HG02610 (cell line): ENCODE measurements at regions not wholly inside any gene's neighbourhood (a gene's known extent, or its start where the extent isn't known, plus 50 kb on each side); places are given as distances from the start of the nearest gene placed in this dataset.
"Not testable (repeated sequence)": the region's sequence is repeated elsewhere in the genome, so short reads cannot be mapped to it uniquely, and the experiment has no call there.

Experiments used
- ATAC-seq: cut with Tn5 transposase; IDR thresholded peaks from one replicate; pipeline ENCODE4 v1.9.1; 2021; ENCODE audit warnings: mild to moderate bottlenecking, moderate library complexity; ENCODE audit not compliant: unreplicated experiment

DNA sequence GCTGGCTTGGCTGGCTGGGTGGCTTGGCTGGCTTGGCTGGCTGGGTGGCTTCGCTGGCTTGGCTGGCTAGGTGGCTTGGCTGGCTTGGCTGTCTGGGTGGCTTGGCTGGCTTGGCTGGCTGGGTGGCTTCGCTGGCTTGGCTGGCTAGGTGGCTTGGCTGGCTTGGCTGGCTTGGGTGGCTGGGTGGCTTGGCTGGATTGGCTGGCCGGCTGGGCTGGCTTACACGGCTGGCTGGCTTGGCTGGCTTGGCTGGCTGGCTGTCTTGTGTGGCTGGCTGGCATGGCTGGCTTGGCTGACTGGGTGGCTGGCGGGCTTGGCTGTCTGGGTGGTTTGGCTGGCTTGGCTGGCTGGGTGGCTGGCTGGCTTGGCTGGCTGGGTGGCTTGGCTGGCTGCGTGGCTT, 437.0 kb downstream of the GOLGA6L6 start:
- ATAC-seq, result not testable (repeated sequence)

DNA sequence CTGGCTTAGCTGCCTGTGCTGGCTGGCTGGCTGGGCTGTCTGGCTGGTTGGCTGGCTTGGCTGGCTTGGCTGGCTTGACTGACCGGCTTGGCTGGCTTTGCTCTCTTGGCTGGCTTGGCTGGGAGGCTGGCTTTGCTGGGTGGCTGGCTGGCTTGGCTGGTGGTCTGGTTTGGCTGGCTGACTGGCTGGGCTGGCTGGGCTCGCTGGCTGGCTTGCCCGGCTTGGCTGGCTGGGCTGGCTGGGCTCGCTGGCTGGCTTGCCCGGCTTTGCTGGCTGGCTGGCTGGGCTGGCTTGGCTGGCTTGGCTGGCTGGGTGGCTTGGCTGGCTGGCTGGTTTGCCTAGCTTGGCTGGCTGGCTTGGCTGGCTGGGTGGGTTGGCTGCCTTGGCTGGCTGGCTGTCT, 438.7 kb downstream of the GOLGA6L6 start:
- not testable (repeated sequence) for ATAC-seq

DNA sequence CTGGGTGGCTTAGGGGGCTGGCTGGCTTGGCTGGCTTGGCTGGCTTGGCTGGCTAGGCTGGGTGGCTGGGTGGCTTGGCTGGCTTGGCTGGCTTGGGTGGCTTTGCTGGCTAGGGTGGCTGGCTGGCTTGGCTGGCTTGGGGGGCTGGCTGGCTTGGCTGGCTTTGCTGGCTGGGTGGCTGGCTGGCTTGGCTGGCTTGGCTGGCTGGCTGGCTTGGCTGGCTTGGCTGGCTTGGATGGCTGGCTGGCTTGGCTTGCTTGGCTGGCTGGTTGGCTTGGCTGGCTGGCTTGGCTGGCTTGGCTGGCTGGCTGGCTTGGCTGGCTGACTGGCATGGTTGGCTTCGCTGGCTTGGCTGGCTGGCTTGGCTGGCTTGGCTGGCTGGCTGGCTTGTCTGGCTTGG, 439.4 kb downstream of the GOLGA6L6 start:
- ATAC-seq, result not testable (repeated sequence)

DNA sequence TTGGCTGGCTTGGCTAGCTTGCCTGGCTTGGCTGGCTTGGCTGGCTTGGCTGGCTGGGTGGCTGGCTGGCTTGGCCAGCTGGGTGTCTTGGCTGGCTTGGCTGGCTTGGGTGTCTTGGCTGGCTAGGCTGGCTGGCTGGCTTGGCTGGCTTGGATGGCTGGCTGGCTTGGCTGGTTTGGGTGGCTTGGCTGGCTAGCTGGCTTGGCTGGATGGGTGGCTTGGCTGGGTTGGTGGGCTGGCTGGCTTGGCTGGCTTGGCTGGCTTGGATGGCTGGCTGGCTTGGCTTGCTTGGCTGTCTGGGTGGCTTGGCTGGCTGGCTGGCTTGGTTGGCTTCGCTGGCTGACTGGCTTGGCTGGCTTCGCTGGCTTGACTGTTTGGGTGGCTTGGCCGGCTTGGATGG, 440.3 kb downstream of the GOLGA6L6 start:
- not testable (repeated sequence) for ATAC-seq

DNA sequence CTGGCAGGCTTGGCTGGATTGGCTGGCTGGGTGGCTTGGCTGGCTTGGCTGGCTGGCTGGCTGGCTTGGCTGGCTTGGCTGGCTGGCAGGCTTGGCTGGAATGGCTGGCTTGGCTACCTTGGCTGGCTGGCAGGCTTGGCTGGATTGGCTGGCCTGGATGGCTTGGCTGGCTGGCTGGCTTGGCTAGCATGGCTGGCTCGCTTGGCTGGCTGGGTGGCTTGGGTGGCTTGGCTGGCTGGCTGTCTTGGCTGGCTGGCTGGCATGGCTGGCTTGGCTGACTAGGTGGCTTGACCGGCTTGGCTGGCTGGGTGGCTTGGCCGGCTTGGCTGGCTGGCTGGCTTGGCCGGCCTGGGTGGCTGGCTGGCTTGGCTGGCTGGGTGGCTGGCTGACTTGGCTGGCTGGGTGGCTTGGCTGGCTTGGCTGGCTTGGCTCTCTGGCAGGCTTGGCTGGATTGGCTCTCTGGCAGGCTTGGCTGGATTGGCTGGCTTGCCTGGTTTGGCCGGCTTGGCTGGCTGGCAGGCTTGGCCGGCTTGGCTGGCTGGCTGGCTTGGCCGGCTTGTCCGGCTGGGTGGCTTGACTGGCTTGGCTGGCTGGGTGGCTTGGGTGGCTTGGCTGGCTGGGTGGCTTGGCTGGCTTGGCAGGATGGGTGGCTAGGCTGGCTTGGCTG, 440.9 kb downstream of the GOLGA6L6 start:
- ATAC-seq, result not testable (repeated sequence)

DNA sequence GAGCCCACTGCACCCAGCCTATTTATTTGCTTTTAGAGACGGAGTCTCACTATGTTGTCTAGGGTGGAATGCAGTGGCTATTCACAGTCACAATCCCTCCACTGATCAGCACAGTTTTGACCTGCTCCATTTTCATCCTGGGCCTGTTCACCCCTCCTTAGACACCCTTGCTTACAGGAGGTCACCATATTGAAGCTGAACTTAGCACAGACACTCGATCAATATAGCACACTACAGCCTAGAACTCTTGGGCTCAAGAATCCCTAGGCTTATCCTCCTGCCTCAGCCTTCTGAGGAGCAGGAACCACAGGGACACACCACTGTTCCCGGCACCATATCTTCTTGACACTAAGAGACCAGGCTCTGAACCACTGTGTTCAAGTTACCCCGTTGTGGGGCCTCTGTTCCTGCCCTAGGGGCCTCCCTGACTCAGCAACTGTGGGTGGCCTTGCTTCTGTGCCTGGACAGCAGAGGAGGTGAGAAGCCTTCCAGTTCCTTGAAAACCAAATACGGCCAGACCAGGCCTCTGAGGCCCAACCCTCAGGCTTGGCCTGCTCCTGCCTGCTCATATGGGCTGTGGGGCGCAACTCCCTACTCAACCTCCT, 445.8 kb downstream of the GOLGA6L6 start:
- not testable (repeated sequence) for ATAC-seq

DNA sequence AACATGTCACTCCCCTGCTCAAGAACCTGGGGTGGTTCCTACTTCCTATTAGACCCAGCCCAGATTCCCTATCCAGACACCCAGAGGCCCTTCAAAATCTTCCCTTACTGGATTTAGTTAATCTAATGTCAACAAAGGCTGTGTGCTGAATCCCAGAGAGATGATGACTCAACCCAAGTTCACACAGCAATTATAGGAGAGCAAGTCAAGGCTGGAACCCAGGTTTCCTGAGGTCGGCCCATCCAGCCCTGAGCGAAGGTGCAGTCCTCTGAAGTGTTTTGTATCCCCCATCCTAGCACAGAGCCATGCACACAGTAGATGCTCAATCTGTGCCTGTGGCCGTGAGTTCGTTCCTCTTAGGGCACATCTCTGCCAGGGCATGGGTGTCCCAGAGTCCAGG, 452.1 kb downstream of the GOLGA6L6 start:
- not testable (repeated sequence) for ATAC-seq

DNA sequence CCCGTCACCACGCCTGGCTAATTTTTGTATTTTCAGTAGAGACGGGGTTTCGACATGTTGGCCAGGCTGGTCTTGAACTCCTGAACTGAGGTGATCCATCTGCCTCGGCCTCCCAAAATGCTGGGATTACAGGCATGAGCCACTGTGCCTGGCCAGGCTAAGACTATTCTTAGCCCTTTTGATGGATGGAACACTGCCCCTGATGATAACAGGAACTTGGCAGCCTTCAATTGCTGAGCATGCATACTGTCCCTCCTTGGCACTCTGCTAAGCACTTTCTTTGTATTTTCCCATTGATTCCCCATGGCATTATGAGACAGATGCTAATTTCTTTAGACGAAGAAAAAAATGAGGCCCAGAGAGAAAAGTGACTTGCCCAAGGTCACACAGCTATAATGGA, 457.6 kb downstream of the GOLGA6L6 start:
- not testable (repeated sequence) for ATAC-seq

DNA sequence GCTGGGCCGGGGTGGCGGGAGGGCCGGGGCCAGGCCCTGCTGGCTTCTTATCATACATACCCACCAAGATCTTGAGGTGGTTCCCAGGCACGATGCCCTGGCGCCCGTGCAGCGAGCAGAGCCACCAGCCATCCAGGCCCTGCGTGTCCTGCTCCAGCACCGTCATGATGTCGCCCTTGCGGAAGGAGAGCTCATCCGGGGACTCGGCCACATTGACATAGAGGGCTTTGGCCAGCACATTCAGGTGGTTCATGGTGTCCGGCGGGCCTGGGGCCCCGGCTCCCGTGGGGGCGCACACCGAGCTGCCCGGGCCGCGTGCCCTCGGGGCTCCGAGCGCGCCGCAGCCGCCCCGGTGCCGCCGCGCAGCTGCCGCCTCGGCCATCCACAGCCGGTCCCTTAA, 467.5 kb downstream of the GOLGA6L6 start:
- ATAC-seq, result not testable (repeated sequence)

DNA sequence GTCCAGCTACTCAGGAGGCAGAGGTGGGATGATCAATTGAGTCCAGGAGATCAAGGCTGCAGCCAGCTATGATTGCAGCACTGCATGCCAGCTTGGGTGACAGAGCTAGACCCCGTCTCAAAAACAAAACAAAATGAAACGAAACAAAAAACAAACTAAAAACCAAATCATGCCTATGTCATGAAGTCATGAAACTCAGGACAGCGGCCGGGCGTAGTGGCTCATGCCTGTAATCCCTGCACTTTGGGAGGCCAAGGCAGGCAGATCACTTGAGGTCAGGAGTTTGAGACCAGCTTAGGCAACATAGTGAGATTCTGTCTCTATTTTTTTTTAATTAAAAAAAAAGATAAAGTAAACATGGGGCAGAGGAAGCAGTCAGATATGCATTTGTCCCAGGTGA, 472.6 kb downstream of the GOLGA6L6 start:
- not testable (repeated sequence) for ATAC-seq

DNA sequence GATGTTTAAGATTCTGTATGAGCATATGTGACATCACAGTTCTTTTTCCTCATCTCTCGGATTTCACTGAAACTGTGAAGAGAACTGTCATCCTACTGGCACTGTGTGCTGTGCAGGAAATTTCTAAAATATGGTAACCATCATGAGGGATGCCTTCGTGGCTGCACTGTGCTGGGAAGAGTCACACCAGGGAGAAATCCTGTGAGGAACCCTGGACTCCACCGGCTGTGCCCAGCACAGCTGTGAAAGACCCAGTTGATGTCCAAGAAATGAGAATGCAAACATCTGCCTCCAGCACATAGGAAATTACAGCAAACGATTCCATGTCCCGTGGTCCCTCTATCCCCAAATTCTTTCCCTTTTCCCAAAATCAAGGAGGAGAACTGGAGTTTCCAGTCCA, 475.4 kb downstream of the GOLGA6L6 start:
- ATAC-seq, result not testable (repeated sequence)

DNA sequence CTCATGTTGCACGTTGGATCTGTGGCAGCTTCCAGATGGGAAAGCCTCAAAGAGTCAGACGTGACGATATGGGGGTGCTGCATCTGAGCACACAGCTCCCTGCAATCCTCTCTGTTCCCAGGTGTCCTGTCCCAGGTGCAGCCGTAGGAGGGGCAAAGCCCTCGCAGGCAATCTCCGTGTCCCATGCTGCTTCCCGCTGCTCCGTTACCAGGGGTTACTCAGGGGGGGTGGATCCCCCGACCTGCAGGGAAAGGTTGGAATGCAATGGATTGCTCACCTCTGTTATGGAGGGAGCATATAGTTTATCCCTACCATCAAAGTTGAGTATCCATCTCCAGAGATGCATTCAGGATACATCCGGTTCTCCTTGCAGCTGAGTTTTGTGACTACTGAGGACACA, 476.1 kb downstream of the GOLGA6L6 start:
- ATAC-seq, result not testable (repeated sequence)

DNA sequence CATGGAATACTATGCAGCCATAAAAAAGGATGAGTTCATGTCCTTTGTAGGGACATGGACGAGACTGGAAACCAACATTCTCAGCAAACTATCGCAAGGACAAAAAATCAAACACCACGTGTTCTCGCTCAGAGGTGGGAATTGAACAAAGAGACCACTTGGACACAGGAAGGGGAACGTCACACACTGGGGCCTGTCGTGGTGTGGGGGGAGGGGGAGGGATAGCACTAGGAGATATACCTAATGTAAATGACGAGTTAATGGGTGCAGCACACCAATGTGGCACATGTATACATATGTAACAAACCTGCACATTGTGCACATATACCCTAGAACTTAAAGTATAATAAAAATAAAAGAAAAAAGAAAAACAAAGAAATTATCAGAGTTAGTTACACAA, 478.4 kb downstream of the GOLGA6L6 start:
- not testable (repeated sequence) for ATAC-seq

DNA sequence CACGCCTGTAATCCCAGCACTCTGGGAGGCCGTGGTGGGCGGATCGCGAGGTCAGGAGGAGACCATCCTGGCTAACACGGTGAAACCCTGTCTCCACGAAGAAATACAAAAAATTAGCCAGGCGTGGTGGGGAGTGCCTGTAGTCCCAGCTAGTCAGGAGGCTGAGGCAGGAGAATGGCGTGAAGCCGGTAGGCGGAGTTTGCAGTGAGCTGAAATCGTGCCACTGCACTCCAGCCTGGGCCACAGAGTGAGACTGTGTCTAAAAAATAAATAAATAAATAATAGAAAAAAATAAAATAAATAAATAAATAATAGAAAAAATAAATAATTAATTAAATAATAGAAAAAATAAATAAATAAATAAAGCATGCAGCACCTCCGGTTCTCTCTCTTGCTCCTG, 480.8 kb downstream of the GOLGA6L6 start:
- ATAC-seq, result not testable (repeated sequence)

DNA sequence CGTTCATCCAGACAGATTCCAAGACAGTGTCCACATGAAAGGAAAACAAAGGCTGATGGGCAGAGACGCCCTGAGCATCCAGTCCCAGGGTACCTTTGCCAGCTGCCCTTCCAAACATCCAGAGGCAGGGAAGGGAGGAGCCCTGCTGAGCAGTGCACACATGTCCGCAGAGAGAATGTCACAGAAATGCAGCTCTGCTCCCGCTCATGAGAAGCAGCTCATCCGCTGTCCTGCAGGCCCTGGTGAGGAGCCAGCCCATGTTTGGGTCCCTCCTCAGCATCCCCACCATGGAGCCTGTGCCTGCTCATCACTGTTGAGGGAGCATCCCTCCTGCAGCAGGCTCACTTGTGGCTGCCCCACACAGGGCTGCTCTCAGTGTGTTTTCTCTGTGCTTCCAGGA, 484.7 kb downstream of the GOLGA6L6 start:
- ATAC-seq, result not testable (repeated sequence)

DNA sequence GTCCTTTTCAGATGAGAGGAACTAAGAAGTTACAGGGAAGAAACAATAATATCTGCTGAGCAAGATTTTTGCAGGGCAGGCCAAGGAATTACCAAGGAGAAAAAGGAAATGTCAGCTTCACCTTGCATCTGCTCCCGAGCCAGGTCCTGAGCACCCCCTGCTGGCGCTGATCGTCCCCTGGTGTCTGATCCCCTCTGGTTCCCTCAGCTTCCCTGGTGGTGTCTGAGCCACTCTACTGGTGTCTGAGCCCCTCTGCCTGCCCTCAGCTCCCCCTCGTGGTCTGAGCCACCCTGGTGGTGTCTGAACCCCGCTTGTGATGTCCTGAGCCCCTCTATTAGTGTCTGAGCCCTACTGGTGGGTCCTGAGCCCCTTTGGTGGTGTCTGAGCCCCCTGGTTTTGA, 485.7 kb downstream of the GOLGA6L6 start:
- ATAC-seq, result not testable (repeated sequence)

DNA sequence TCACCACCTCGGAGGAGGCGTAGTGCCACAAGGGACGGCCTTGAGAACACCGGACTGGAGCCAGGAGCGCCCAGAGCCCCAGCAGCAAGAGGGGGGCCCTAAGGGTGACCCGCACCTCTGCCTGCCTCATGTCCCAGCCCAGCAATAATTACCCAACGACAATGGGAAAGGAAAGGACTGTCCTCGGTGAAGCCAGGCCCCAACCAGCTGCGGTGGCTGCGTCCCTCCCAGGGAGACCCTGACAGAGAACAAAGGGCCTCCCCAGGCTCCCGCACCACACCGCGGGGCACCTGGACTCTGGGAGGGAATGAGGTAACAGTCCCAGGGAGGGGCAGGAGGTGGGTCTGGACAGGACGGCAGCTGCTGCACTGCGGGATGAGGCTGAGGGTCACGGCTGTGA, 493.4 kb downstream of the GOLGA6L6 start:
- ATAC-seq, result not testable (repeated sequence)

DNA sequence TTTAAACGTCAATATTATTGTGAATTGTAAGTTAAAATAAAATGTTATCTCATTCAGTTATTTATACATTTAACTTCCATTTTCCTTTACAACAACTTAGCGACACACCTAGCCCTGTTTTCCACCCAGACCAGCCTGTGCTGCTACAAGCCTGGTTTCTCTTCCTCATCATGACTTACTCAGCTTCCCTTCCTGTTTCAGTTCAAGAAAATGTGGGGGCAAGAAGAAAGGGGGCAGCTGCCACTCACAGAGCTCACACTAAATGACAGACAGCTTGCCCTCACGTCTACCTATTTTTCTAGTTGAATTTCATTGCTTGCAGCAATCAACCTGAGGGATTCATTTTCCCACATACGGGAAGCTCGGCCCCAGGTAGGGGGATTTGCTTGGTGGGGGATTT, 496.4 kb downstream of the GOLGA6L6 start:
- not testable (repeated sequence) for ATAC-seq

DNA sequence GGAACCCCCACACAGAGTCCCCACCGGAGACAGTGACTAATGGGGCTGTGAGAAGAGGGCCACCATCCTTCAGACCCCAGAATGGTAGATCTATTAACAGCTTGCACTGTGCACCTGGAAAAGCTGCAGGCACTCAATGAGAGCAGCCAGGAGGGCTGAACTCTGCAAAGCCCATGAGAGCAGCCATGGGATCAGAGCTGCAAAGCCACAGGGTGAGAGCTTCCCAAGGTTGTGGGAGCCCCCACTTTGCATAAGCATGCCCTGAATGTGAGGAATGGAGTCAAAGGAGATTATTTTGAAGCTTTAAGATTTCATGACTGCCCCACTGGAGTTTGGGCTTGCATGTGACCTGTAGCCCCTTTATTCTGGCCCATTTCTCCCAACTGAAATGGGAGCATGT, 500.9 kb downstream of the GOLGA6L6 start:
- ATAC-seq, result not testable (repeated sequence)

DNA sequence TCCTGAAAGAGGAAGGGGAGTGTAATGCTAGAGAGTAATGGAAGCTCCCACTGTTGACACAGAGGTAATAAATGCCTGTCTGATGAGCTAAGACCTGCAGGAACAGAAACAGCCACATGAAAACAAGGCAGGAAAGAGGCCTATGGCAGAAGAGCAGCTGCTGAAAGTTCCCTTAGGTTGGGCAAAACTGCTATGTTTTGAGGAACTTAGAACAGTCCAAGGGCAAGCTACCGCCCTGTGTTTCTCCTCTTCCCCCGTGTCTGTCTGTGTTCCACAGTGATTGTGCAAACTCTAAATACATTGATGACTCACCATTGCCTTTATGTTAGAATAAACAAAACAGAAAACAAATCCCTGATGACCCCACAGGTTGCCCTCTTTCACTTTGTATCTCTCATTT, 516.6 kb downstream of the GOLGA6L6 start:
- ATAC-seq, result not testable (repeated sequence)

DNA sequence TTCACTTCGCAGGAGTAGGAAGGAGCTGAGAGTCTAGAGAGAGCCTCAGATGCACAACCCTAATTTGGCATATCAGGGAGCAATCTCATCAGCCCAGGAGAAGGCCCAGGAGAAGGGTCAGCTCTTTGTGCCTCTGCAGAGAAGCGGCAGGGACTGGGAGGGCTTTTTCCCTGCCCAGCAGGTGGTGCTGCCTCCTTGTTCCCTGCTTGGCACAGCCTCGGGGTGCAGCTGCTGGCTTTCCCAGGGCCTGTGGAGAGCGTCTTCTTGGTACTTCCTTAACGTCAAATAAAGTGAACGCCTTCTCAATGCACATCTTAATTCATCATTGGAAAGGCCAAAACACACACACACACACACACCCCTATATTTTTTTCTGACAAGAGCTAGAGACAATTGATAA, 519.3 kb downstream of the GOLGA6L6 start:
- ATAC-seq, result not testable (repeated sequence)

DNA sequence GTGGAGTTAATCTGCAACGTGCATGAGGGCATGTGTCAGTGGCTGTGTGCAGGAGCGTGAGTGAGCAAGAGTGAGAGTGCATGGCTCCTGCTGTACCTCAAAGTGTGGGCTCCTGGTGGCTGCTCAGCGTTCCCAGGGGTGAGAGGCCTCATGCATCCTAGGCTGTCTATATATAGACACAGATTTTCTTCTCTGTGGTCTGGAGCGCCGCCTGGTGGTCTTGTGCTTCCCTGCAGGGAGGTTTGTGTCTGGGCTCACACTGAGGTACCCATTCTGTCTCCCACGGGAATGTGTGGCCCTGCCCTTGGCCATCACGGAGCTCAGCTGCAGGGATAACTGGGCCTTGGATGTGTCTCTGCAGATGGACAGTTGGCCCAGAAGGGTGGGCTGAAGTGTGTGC, 520.2 kb downstream of the GOLGA6L6 start:
- ATAC-seq, result not testable (repeated sequence)

DNA sequence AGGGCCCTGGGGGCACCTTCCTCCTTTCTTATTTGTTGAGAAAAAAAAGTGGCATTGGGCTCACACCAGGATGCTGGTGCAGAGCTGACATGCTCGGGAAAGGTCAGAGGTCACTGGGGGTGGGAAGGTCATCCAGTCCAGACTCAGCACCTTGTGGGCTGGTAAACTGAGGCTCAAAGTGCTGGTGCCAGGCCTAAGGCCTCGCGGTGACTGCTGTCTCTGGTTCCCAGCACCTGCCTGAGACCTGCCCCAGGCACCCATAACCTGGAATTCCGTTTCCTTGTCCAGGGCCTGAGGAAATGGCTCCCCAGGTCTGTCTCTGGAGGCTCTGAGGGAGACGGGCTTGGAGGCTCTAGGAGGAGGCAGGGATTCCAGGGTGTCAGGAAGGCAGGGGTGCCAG, 521.0 kb downstream of the GOLGA6L6 start:
- ATAC-seq, result not testable (repeated sequence)
